SK-N-MC (cell line): ENCODE measurements at regions not wholly inside any gene's neighbourhood (a gene's known extent, or its start where the extent isn't known, plus 50 kb on each side); places are given as distances from the start of the nearest gene placed in this dataset.

Experiments
- EZH2 ChIP-seq: fragments of 200-600 bp; sonication (generic); IDR thresholded peaks from one replicate; pipeline ENCODE4 v1.6.1; 2017; ENCODE audit warnings: antibody characterized with exemption
- FOXP2 ChIP-seq: optimal IDR thresholded peaks from 2 replicates; pipeline ENCODE3; 2011; ENCODE audit warnings: mild to moderate bottlenecking, moderate library complexity; ENCODE audit not compliant: insufficient read depth; ENCODE audit errors: extremely low read length, control extremely low read depth
- POLR2AphosphoS5 ChIP-seq: IDR thresholded peaks from 2 replicates; pipeline ENCODE4 v1.6.1; 2012; ENCODE audit warnings: mild to moderate bottlenecking, low read depth, low read length, borderline replicate concordance

DNA sequence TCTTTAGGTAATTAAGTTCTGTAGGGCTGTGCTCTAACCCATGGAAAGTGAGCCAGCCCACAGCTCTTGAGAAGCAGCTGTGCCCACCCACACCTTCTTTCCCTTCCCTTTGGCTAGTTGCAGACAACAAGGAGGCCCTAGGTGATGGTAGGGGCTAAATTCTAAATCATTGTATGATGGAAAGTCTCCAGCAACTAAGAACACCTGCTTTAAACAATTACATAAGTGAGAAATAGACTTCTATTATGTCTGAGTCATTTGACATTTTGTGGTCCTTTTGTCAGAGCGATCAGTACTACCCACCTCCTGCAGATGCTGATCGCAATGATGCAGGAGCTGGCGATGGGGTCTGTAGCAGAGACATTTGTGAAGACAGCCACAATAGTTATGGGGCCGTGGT is 79.6 kb downstream of the TEX51 start:
- TF ChIP-seq POLR2AphosphoS5 = no peak
- no peak for TF ChIP-seq EZH2
- no peak for TF ChIP-seq FOXP2
